Stimulated activated CD8-positive, alpha-beta memory T cell treated with anti-CD3 and anti-CD28 coated beads, Interleukin-4, amount 100 ng/mL, for 48 hours (primary cell): ENCODE measurements at regions not wholly inside any gene's neighbourhood (a gene's known extent, or its start where the extent isn't known, plus 50 kb on each side); places are given as distances from the start of the nearest gene placed in this dataset.

Source experiments
- DNase-seq: peaks from one replicate; pipeline ENCODE4 v3.0.0-alpha.2; 2020

DNA sequence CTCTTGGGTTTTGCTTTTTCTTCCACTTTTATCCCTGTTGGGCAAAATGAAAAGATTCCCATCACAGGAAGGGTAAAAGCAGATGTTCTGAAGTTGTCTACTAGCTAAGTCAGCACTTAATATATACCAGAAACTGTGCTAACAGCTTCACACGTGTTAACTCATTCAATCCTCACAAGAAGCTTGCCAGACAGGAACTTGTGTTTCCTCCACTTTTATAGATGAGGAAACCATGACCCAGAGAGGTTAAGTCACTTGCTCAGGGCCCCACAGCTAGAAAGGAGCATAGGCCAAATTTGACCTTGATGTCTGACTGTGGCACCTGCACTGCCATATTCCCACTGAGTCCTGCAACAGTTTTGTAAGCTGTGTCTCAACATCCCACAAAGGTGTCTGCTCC, 76.8 kb upstream of the EPC2 start:
- no peak for DNase-seq

DNA sequence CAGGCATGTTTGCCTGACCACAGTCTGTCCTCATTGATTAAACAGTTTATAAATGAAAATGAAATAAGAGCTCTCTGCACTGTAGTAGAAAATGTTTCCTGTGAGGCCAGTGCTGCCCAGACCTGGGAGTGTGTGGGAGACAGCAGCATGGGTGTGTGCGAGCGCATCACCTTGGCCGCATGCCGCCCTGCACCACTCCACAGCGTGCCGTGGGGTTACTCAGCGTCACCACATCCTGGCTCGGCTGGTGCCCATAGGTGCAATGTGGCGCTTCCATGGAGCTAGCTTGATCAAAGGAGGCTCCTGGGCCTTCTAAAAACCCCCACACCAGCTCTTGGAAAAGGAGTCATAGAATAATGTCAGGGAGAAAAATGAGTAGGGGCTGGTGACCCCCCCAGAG, 76.0 kb upstream of the EPC2 start:
- peak; percentile 45 for DNase-seq

DNA sequence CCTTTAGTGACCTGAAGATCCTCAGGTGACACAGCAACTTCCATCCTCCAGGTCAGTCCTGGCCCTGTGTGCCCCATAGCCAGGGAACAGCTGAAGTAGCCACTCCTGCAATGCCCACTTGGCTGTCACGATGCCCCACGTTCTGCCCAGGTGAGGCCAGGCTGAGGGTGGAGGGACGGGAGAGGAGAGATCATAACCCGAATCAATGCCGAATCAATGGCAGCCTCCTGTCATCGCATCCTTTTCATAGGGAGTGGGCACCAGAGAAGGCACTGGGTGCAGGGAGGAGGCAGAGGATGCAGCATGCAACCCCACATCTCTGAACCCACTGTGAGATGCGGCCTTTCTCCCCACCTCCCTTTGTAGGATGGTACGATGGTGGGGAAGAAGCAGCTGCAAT, 75.3 kb upstream of the EPC2 start:
- no peak for DNase-seq

DNA sequence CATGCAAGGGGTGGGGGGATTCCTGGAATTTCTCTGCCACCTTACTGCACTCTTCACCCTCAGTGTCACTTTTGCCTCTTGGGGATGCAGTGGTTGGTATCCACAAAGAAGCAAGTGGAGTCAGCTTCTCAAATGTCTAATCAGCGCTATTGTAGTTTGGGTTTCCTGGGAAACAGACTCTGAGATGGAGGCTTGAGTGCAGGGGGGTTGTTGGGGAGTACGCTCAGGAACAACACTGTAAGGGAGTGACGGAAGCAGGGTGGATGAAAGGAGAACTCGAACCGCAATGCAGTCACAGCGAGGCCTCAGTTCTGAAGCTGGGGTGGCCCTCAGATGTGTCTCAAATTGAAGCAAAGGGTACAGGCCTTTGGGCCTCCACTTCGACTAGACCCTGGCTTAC, 73.6 kb upstream of the EPC2 start:
- no peak for DNase-seq

DNA sequence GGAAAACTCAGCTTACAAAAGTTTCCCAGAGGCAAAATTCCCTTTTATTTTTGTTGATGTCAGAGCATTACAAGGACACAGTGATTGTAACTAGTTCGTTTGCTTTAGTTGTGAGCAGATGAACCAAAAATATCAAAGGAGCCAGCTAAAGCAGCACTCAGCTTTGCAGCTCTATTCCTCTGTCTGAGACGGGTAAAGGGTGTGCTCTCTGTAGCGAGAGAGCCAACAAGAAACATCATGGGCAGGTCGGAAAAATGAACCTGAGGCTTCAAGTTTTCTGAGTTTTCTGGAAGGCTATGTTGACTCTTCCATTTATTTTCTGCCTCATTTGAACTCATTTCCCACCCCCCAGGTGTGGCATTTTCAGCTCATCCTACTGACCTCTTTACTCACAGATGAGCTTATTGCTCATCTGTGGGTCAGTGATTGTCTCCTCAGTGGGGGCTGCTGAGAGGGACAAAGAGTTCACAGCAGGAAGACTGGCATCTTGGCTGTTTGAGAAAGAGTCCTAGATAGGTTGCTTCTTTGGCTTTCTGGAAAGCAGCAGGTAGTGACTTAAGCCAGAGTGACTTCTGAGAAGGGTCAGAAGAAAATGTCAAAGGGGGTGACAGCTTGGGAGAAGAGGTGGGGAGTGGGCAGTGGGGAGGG, 66.6 kb upstream of the EPC2 start:
- DNase-seq: no peak

DNA sequence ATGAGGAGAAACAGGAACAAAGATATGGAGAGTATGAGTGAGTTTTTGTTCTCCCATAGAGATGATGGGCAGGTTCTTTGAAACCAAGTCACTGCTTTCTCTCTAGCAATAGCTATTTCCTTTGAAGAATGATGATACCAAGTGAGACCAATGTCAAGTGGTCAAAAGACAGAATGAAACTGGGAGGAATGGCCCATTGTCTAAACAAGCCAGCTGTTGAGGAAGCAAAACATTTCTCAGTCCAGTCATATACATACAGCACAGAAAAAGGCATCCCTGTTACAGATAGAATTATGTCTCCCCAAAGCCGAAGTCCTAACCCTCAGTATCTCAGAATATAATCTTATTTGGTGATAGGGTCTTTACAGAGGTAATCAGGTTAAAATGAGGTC, 66.1 kb upstream of the EPC2 start:
- DNase-seq: no peak

DNA sequence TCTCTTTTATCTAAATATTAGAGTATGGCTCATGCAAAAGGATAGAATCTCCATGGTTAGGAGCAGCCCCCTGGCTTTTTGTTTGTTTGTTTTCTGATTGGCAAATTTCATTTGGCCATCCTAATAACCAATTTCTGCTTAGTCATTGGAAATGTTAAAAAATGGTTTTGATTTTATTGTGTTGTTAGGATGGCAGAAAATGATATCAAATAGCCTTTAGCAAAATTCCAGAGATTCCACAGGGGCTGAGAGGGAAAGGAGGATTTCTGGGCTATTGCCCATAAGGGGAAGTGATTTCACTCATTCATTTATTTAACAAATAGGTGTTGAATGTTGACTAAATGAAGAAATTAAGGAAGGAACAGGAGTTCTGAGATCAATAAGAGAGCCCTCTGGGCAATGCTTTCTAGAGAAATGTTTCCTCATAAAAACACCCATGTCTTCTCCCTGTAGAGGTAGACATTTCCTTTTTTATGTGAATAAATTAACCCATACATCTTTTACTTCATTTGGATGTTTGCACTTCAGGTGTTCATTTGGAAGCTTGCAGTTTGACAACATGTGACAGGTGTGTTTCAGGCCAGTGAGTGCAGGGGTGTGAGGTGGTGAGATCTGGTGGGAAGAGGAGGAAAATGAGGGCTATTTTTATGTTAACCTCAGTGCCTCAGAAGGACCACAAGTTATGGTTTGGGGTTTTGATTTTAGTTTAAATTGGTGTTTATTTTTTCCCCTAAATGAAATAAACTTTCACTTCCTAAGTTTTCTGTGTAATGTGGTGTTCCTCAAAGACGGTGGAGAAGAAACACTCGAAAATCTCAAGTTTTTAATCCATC, 61.7 kb upstream of the EPC2 start:
- DNase-seq: no peak

DNA sequence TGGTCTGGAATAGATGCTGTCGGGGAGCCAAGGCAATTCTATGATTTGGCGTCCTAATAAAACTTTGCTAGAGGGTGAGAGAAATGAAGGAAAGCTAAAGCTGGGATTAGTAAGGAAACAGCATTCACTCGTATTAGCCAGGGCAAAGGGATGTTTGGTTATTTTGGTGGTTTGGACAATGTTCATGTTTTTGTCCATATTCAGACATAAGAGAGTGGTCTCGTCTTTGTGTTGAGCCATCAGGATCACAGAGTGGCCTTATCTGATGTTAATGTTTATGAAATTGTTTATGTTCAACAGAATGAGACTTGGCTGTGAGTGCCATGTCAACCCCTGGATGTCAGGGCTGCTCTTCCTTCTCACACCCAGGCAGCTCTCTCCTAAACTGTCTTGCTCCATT, 58.9 kb upstream of the EPC2 start:
- DNase-seq: no peak

DNA sequence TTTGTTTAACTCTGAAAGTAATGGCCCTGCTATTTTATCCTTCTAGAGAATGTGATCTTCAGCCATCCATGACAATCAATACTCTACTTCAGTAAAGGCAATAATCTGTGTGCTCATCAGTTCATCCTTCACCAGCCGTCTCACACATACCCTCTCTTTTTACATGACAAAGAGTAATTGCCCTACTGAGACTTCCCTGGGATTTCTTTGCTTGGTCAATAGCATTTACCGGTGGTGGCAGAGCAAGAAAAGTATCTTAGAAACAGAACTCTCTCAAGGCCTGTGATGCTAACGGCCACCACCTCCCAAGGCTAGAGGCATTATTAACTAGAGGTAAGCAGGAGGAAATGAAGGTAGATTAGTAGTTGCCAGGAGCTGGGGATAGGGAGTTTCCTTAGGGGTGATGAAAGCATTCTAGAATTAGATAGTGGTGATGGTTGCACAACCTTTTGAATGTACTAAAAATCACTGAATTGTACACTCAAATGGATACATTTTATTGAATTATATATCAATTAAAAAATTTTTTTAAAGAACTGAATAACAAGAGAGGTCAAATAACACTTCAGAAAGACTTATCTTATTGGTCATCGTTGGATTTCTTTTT, 57.9 kb upstream of the EPC2 start:
- DNase-seq: no peak

DNA sequence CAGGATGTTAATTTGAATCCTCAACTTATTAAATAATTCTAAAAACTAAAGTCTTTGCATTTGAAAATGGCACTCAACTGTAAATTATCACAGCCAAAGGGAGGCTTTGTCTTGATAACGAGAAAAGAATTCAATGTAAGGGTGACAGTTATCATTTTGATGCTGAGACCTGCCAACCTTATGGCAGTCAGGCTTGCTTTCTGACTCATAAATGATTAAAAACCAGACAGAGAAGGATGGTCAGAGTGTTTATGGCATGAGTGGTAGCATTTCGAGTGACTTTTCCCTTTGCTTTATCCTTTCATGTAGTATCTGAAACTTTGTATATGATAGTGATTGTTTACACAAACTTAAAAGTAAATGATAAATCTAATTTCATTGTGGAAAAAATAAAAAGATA, 53.9 kb upstream of the EPC2 start:
- DNase-seq: no peak

DNA sequence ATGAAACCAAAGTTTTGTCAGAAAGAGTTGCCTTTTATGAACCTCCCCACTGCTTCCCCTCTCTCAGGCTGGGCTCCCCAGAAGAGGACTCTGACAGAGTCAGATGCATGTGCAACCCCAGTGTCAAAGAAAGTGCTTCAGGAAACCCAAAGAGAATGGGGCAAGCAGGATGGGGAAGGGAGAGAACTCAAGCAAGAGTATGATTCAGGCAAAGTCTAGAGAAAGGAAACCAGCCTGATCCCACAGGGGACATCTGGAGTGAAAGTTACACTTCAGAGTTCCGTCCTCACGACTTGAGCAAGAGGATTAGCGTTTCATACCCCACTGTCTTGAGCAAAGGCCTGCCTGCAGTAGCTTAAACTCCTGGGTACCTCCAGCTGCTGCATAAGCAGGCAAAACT, 51.8 kb upstream of the EPC2 start:
- no peak for DNase-seq

DNA sequence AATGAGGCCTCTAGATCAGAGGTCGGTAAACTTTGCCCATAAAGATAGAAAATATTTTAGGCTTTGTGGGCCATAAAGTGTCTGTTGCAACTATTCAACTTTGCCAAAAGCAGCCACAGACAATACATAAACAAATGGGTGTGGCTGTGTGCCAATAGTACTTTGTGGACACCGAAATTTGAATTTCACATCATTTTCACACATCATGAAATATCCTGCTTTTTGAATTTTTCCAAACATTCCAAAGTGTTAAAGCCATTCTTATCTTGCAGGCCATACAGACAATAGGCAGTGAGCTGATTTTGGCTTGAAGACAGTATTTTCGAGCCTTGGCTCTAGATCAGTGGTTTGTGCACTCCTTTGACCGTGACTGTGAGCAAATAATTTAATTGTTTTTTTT, 51.1 kb upstream of the EPC2 start:
- no peak for DNase-seq

DNA sequence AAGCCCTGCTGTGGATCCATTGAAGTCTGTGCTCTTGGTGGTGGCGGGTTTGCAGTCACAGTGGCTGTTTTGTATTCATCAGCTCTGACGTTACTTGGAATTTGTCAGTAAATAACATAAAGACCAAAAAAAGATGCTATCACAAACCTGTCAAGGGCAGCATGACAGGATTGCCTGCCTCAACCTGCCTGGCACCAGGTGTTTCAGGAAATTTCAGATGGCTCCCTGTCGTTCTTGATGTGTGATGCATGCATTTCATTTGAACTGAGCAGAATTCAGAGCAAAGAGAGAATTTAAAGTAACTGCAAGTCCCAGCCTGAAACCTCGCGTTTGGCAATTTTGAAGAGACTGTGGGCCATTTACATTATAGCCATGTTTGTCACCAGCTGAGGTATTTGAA, 50.3 kb upstream of the EPC2 start:
- no peak for DNase-seq
